Stomach smooth muscle (tissue), 2 donors: ENCODE measurements at regions not wholly inside any gene's neighbourhood (a gene's known extent, or its start where the extent isn't known, plus 50 kb on each side); places are given as distances from the start of the nearest gene placed in this dataset.
"Not testable (repeated sequence)": the region's sequence is repeated elsewhere in the genome, so short reads cannot be mapped to it uniquely, and the experiment has no call there.

Source experiments
- H3K27ac ChIP-seq: one replicate; pipeline ENCODE4 v1.7.0; 2013; ENCODE audit warnings: mild to moderate bottlenecking, low read length, inconsistent platforms
- H3K27me3 ChIP-seq, 2 donors: one replicate each; pipeline ENCODE4 v1.7.0; 2013; ENCODE audit warnings: low read length in 2 of 2; ENCODE audit not compliant: insufficient read depth in 2 of 2, control insufficient read depth in 1 of 2
- H3K36me3 ChIP-seq, 2 donors: one replicate each; pipeline ENCODE4 v1.7.0; 2013; ENCODE audit warnings: low read length in 2 of 2; ENCODE audit not compliant: control insufficient read depth in 2 of 2, insufficient read depth in 2 of 2
- H3K4me1 ChIP-seq: one replicate; pipeline ENCODE4 v1.7.0; 2013; ENCODE audit warnings: low read length; ENCODE audit not compliant: control insufficient read depth, insufficient read depth
- H3K4me3 ChIP-seq, 2 donors: one replicate each; pipeline ENCODE4 v1.7.0; 2013; ENCODE audit warnings: low read length in 2 of 2
- H3K9ac ChIP-seq, 2 donors: one replicate each; pipeline ENCODE4 v1.7.0; 2013; ENCODE audit warnings: low read length in 2 of 2, mild to moderate bottlenecking in 1 of 2
- H3K9me3 ChIP-seq, 2 donors: one replicate each; pipeline ENCODE4 v1.7.0; 2013; ENCODE audit warnings: low read length in 2 of 2; ENCODE audit not compliant: control insufficient read depth in 2 of 2
- donor health status: healthy.
- donor health status: Pancreatic carcinoma.

DNA sequence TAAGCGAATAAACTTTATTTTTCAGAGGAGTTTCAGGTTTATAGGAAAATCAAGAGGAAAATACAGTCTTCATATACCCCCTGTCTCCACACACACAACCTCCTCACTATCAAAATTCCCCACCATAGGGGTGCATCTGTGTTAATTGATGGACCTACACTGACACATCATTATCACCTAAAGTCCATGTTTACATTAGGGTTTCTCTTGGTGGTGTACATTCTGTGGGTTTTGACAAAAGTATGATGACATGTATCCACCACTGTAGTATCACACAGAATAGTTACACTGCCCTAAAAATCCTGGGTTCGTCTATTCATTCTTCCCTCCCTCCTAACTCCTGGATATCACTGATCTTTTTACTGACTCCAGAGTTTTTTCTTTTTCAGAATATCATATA lies 654.2 kb downstream of the UQCRFS1 start:
- Histone ChIP-seq H3K27me3 (peaks cover 0 to 3% of the 10 kb centered on the region in 2 donors), H3K4me3 (no peak overlapping the region), H3K9me3 (no peaks in the 10 kb centered on the region), H3K36me3 (no peaks in the 10 kb centered on the region), H3K27ac (no peak overlapping the region), H3K9ac (no peak overlapping the region), H3K4me1 (no peaks in the 10 kb centered on the region)

DNA sequence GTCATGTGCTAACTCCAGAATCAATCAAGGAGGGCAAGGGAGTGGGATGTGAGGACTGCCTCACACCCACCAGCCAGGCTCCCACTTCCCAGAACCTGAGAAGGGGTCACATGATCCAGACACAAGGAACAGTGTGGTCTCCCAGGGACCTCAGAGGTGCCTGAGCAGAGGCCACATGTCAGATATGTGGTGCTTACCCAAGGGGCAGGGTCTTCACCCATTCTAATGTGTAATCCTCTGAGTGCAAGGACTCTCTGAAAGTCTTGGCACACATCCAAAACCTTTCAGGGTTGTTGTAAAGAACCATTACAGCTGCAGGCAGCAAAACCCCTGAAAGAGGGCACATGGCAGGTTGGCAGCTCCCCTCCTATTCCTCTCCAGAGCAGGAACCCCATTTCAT lies 656.6 kb downstream of the UQCRFS1 start:
- H3K27ac ChIP-seq: no peak overlapping the region
- no peak overlapping the region for H3K4me3 ChIP-seq
- H3K36me3 ChIP-seq: no peaks in the 10 kb centered on the region
- no peaks in the 10 kb centered on the region for H3K27me3 ChIP-seq
- no peak overlapping the region for H3K9ac ChIP-seq
- no peaks in the 10 kb centered on the region for H3K9me3 ChIP-seq
- no peaks in the 10 kb centered on the region for H3K4me1 ChIP-seq

DNA sequence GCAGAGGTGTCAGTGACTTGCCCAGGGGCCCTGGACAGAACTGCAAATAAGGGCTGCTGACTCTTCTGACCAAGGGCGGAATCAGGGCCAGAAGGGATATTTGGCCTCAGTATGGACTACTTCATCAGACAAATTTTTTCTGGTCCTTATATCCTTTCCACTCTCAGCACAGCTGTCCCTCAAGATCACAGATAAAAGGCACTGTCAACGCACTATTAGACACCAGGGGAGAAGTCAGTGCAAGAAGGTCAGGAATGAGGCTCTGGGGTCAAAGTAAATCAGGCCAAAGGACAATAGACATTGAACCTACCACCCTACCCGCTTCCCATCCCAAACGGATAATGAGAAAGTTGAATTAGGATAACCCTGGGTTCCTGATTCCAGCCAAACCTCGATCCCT lies 657.6 kb downstream of the UQCRFS1 start:
- H3K9ac ChIP-seq: no peak overlapping the region
- H3K36me3 ChIP-seq: no peaks in the 10 kb centered on the region
- H3K27me3 ChIP-seq: no peaks in the 10 kb centered on the region
- no peaks in the 10 kb centered on the region for H3K9me3 ChIP-seq
- no peak overlapping the region for H3K27ac ChIP-seq
- no peaks in the 10 kb centered on the region for H3K4me1 ChIP-seq
- H3K4me3 ChIP-seq: no peak overlapping the region

DNA sequence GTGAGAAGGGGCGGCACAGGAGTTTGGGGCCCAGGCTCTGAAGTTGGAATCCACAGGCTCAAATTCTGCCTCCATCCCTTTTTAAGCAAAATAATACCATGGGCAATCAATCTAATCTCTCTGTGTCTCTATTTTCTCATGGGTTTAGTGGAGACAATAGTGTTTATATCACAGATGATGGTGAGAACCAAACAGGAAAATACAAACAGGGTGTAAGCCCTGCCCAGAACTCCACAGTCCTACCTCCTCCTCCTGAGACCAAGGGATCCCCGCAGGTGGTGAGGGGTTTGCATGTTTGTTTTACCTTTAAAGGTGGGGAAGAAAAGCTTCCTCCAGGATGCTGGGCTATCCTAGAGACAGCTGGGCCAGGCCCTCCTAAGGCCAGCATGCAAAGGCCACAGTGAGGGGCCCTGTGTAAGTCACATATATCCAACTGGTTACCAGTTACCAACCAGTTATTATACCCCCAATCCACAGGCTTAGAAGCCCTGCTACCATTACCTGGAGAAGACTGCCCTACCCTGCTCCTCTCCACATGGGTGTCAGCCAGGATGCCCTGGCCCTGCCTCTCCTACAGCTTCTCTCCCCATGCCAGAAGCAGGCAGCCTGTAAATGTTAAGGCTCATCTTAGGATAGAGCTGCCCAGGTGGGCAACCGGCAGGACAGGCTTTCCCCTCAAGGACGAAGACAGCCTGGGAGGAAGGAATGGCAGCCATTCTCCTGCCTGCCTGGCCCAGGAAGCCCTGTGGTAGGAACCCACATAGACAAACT lies 658.4 kb downstream of the UQCRFS1 start:
- H3K9me3 ChIP-seq: no peaks in the 10 kb centered on the region
- no peaks in the 10 kb centered on the region for H3K4me1 ChIP-seq
- no peak overlapping the region for H3K4me3 ChIP-seq

DNA sequence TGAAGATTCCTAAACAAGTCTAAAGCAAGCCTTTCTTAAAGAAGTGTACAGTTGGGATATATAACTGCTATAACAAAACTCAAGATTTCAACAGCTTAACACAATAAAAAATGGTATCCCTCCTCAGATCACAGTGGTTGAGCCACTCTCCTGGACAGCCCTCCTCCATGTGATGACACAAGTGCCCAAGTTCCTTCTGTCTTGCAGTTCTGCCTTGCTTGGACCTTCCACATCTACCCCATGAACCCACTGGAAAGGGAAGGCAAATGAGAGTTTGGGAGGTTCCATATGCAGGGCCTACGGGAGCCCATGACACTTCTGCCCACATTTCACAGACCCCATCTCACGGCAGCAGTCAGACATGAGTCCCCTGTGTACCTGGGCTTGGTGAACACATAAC lies 659.2 kb downstream of the UQCRFS1 start:
- H3K9ac ChIP-seq: no peak overlapping the region
- no peaks in the 10 kb centered on the region for H3K27me3 ChIP-seq
- H3K36me3 ChIP-seq: no peaks in the 10 kb centered on the region
- no peaks in the 10 kb centered on the region for H3K9me3 ChIP-seq
- no peaks in the 10 kb centered on the region for H3K4me1 ChIP-seq
- H3K27ac ChIP-seq: no peak overlapping the region
- H3K4me3 ChIP-seq: no peak overlapping the region

More for the DNA sequence above, 658.4 kb downstream of the UQCRFS1 start:
- no peak overlapping the region for H3K27ac ChIP-seq
- H3K9ac ChIP-seq: no peak overlapping the region
- H3K27me3 ChIP-seq: no peaks in the 10 kb centered on the region
- H3K36me3 ChIP-seq: no peaks in the 10 kb centered on the region

DNA sequence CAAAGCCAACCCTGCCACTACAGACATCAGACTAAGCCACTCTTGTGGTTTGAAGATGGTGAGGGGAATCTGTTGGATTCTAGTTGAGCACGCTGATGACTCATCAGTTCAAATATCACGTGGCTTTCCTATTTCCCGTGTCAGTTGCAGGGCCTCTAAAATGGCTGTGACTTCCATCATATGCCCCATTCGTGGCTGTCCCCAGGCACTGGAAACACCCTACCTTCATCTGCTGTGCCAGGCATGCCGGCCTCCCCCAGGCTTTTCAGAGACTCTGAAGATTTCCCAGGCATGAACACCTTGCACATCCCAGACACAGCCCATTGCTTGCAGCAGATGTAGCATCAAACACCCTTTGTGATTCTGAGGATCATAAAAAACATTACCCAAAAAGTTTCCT lies 659.9 kb downstream of the UQCRFS1 start:
- Histone ChIP-seq H3K9ac (no peak overlapping the region), H3K27me3 (no peaks in the 10 kb centered on the region), H3K9me3 (no peaks in the 10 kb centered on the region), H3K4me1 (no peaks in the 10 kb centered on the region), H3K27ac (no peak overlapping the region), H3K4me3 (no peak overlapping the region), H3K36me3 (no peaks in the 10 kb centered on the region)

DNA sequence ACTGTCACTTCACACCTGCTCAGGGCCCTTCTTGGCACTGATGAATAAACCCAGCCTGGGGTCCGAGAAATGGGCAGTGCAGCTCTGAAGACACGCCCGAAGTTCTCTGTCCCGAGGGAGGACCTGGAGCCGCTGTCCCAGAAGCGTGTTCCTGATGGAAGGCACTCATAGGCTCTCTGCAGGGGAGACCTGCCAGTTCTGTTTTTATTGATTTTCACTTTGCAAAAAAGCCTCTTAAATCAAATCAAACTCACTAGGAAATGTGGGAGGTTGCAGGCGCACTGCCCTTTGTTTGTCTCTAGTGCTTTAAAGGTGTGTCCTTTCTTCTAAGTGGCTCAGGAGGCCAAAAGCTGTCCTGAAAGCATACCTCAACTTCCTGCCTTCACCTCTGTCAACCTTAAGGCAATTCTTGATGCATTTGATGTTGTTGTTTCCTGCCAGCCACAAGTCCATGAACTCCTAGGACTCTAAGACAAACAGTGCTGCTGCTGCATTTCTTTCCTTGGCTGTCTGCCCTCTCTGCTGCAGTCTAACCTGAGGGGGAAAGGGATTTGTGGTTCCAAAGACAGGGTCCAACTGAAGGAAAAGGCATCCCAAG lies 663.2 kb downstream of the UQCRFS1 start:
- no peak overlapping the region for H3K27ac ChIP-seq
- H3K36me3 ChIP-seq: no peaks in the 10 kb centered on the region
- no peaks in the 10 kb centered on the region for H3K4me1 ChIP-seq
- H3K9ac ChIP-seq: no peak overlapping the region
- H3K4me3 ChIP-seq: no peak overlapping the region
- no peaks in the 10 kb centered on the region for H3K9me3 ChIP-seq
- H3K27me3 ChIP-seq: no peaks in the 10 kb centered on the region

DNA sequence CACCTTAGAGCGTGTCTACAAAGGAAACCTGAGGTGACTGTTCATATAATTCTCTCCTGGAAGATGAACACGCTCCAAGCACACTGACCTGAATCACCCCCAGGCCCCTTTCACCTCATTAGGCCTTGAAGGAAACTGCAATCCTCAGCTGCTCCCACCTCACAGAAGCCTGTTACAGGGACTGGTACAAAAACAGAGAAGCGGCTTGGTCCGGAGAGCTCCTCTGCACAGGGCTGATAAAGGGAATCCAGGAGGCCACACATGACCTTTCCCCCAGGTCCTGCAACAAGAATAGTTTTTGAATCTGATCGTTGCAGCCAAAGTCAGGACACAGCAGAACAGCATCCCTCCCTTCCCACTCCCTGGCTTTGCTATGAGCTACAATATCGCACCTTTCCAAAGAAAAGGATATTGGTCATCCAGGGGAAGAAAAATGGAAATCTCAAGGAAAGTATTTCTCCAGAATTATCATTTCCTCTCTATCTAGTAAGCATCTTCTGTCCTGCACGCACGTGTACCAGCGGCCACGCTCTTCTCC lies 666.7 kb downstream of the UQCRFS1 start:
- Histone ChIP-seq H3K4me3 (no peak overlapping the region), H3K27me3 (no peaks in the 10 kb centered on the region), H3K9ac (no peak overlapping the region), H3K4me1 (no peaks in the 10 kb centered on the region), H3K36me3 (no peaks in the 10 kb centered on the region), H3K9me3 (no peaks in the 10 kb centered on the region), H3K27ac (no peak overlapping the region)

DNA sequence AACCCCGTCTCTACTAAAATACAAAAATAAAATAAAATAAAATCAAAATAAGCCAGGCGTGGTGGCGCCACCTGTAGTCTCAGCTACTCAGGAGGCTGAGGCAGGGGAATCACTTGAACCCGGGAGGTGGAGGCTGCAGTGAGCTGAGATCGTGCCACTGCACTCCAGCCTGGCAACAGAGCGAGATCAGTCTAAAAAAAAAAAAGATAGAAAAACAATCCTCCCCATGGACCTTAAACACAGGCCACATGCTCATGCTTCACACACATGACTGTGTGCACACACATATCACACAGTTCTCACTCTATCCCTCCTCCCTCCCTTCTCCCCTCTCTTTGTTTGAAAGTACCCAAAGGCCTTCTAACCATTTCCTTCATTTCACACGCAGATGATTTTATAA lies 667.6 kb downstream of the UQCRFS1 start:
- not testable (repeated sequence) for H3K27ac ChIP-seq, H3K4me1 ChIP-seq, H3K36me3 ChIP-seq, H3K4me3 ChIP-seq, H3K27me3 ChIP-seq, H3K9me3 ChIP-seq, H3K9ac ChIP-seq

DNA sequence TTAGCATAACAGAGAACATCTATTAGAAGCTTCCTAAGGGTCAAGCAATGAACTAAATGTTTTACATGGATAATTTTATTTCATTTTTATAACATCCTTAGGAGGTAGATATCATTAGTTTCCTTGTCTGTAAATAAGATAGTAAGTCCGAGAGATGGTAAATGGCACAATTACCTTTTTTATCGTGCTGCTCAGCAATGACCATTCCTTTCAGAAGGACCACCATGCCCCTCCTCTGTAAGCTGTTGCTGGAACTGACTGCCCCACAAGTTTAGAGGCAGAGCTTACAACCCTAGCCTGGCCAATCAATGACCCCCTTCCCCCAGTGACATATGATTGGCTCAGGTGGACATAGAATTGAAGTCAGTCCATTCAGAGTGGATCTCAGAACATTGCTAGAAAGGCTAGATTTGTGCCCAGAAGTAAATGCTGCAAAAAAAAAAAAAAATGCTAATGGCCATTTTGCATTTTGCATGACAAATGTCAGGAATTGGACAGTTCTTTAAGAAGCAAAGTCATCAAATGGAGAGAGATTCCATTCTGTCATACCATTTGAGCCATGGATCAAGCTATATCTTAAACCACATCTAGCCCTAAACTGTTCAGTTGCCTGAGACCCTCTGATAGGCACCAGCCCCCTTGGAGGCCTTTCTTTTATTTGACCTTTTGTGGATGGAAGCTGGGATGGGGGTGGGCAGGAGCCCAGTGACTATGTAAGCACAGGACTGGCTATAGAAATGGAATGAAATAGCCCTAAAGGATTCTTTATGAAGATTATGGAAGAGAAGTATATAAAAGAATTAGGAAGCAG lies 668.3 kb downstream of the UQCRFS1 start:
- H3K4me3 ChIP-seq: no peak overlapping the region
- no peaks in the 10 kb centered on the region for H3K4me1 ChIP-seq
- no peaks in the 10 kb centered on the region for H3K27me3 ChIP-seq
- H3K9me3 ChIP-seq: no peaks in the 10 kb centered on the region
- no peak overlapping the region for H3K9ac ChIP-seq
- H3K27ac ChIP-seq: no peak overlapping the region
- no peaks in the 10 kb centered on the region for H3K36me3 ChIP-seq
